ENCODE measurements at regions not wholly inside any gene's neighbourhood (a gene's known extent, or its start where the extent isn't known, plus 50 kb on each side); places are given as distances from the start of the nearest gene placed in this dataset.
A peak's percentile ranks its signal among the peaks of the same experiment; 100 is the strongest.

GRCh38 chr2:225290757-225291400 is 108.6 kb upstream of the NYAP2 start:
- H3K27me3 Mint-ChIP-seq (ENCODE audit: unreplicated experiment) = no peaks in the 10 kb centered on the region
- peaks cover 8% of the 10 kb centered on the region for H3K4me1 Mint-ChIP-seq (ENCODE audit: low read depth, unreplicated experiment)
- TF ChIP-seq CTCF (IDR thresholded peaks at IDR 0.05; ENCODE audit: unreplicated experiment) = no peak
- H3K36me3 Mint-ChIP-seq (ENCODE audit: insufficient read depth, unreplicated experiment) = no peaks in the 10 kb centered on the region
- no peak overlapping the region for H3K27ac Mint-ChIP-seq (ENCODE audit: unreplicated experiment)
- no peak overlapping the region for H3K4me3 Mint-ChIP-seq (ENCODE audit: low read depth, unreplicated experiment)
- H3K9me3 Mint-ChIP-seq (ENCODE audit: low read depth, unreplicated experiment) = peaks cover 2% of the 10 kb centered on the region
- CTCF ChIA-PET = no interaction called here
- intact Hi-C loops (cut with micrococcal nuclease; ENCODE audit: unreplicated experiment) = no loop called here
- no TSS peak for BruUV-seq (replicated peaks)
- no peak for DNase-seq

- no TSS peak for BruUV-seq (replicated peaks)
- peaks cover 8% of the 10 kb centered on the region for H3K4me1 Mint-ChIP-seq (ENCODE audit: low read depth, unreplicated experiment)
- H3K36me3 Mint-ChIP-seq (ENCODE audit: insufficient read depth, unreplicated experiment) = no peaks in the 10 kb centered on the region
- peaks cover 2% of the 10 kb centered on the region for H3K9me3 Mint-ChIP-seq (ENCODE audit: low read depth, unreplicated experiment)
- no peak for DNase-seq
- no peak for TF ChIP-seq CTCF (IDR thresholded peaks at IDR 0.05; ENCODE audit: unreplicated experiment)
- no peak overlapping the region for H3K4me3 Mint-ChIP-seq (ENCODE audit: low read depth, unreplicated experiment)
- no peaks in the 10 kb centered on the region for H3K27me3 Mint-ChIP-seq (ENCODE audit: unreplicated experiment)
- H3K27ac Mint-ChIP-seq (ENCODE audit: unreplicated experiment) = no peak overlapping the region
- CTCF ChIA-PET = no interaction called here
- intact Hi-C loops (cut with micrococcal nuclease; ENCODE audit: unreplicated experiment) = loop anchor here (10.0 kb wide), 1 partner anchor 185 kb away; no protein-coding TSS in a partner anchor
Measured at GRCh38 chr2:225289659-225290058, 109.9 kb upstream of the NYAP2 start.

- BruUV-seq (replicated peaks) = no TSS peak
- Mint-ChIP-seq H3K4me1 (ENCODE audit: low read depth, unreplicated experiment) (peaks cover 8% of the 10 kb centered on the region), H3K36me3 (ENCODE audit: insufficient read depth, unreplicated experiment) (no peaks in the 10 kb centered on the region), H3K27ac (ENCODE audit: unreplicated experiment) (no peak overlapping the region), H3K4me3 (ENCODE audit: low read depth, unreplicated experiment) (no peak overlapping the region), H3K9me3 (ENCODE audit: low read depth, unreplicated experiment) (peaks cover 2% of the 10 kb centered on the region), H3K27me3 (ENCODE audit: unreplicated experiment) (no peaks in the 10 kb centered on the region)
- no peak for TF ChIP-seq CTCF (IDR thresholded peaks at IDR 0.05; ENCODE audit: unreplicated experiment)
- CTCF ChIA-PET = no interaction called here
- DNase-seq = no peak
- intact Hi-C loops (cut with micrococcal nuclease; ENCODE audit: unreplicated experiment) = loop anchor here (10.0 kb wide), 1 partner anchor 186 kb away; no protein-coding TSS in a partner anchor
Measured at GRCh38 chr2:225288986-225289385, 110.5 kb upstream of the NYAP2 start.

- no peaks in the 10 kb centered on the region for H3K4me1 Mint-ChIP-seq (ENCODE audit: low read depth, unreplicated experiment)
- no TSS peak for BruUV-seq (replicated peaks)
- no peak overlapping the region for H3K4me3 Mint-ChIP-seq (ENCODE audit: low read depth, unreplicated experiment)
- peak; percentile 69 for TF ChIP-seq CTCF (IDR thresholded peaks at IDR 0.05; ENCODE audit: unreplicated experiment)
- no peaks in the 10 kb centered on the region for H3K36me3 Mint-ChIP-seq (ENCODE audit: insufficient read depth, unreplicated experiment)
- CTCF ChIA-PET = interaction anchor here (0.6 to 1.5 kb wide), 6 partner anchors 10 to 382 kb away, joined by 3 to 10 read pairs (median 5); no protein-coding TSS in a partner anchor
- H3K9me3 Mint-ChIP-seq (ENCODE audit: low read depth, unreplicated experiment) = peaks cover 7% of the 10 kb centered on the region
- peak; percentile 34 for DNase-seq
- intact Hi-C loops (cut with micrococcal nuclease; ENCODE audit: unreplicated experiment) = loop anchor here (1.0 to 10.0 kb wide), 4 partner anchors 160 to 377 kb away; no protein-coding TSS in a partner anchor
- peaks cover 23% of the 10 kb centered on the region for H3K27me3 Mint-ChIP-seq (ENCODE audit: unreplicated experiment)
- H3K27ac Mint-ChIP-seq (ENCODE audit: unreplicated experiment) = no peak overlapping the region
Measured at GRCh38 chr2:225282858-225283710, 116.4 kb upstream of the NYAP2 start.
